H9 (cell line): ENCODE measurements at regions not wholly inside any gene's neighbourhood (a gene's known extent, or its start where the extent isn't known, plus 50 kb on each side); places are given as distances from the start of the nearest gene placed in this dataset.

Experiments used
- DNase-seq: peaks from one replicate; pipeline ENCODE4 v3.0.0-alpha.2; 2017
- H2AFZ ChIP-seq: one replicate; pipeline ENCODE4 v1.6.1; 2013; ENCODE audit warnings: mild to moderate bottlenecking, low read length, control low read depth, moderate library complexity
- H2AK5ac ChIP-seq: 2 replicates; pipeline ENCODE4 v1.6.1; 2013; ENCODE audit warnings: low read length, control low read depth, mixed read lengths; ENCODE audit not compliant: insufficient read length
- H2BK120ac ChIP-seq: one replicate; pipeline ENCODE4 v1.6.1; 2013; ENCODE audit warnings: low read depth, mild to moderate bottlenecking, low read length, control low read depth, inconsistent platforms; ENCODE audit not compliant: poor library complexity, severe bottlenecking
- H2BK12ac ChIP-seq: 2 replicates; pipeline ENCODE4 v1.6.1; 2013; ENCODE audit warnings: low read length, control low read depth, mixed read lengths, low read depth; ENCODE audit not compliant: insufficient read length
- H2BK15ac ChIP-seq: 2 replicates; pipeline ENCODE4 v1.6.1; 2013; ENCODE audit warnings: low read depth, low read length, control low read depth
- H2BK20ac ChIP-seq: one replicate; pipeline ENCODE4 v1.6.1; 2013; ENCODE audit warnings: low read depth, mild to moderate bottlenecking, low read length, control low read depth, inconsistent platforms; ENCODE audit not compliant: poor library complexity, severe bottlenecking
- H2BK5ac ChIP-seq: 2 replicates; pipeline ENCODE4 v1.6.1; 2013; ENCODE audit warnings: low read length, control low read depth, mixed read lengths; ENCODE audit not compliant: insufficient read length
- H3K14ac ChIP-seq: 2 replicates; pipeline ENCODE4 v1.6.1; 2013; ENCODE audit warnings: low read length, control low read depth; ENCODE audit not compliant: insufficient read depth
- H3K18ac ChIP-seq: 2 replicates; pipeline ENCODE4 v1.6.1; 2013; ENCODE audit warnings: low read depth, mild to moderate bottlenecking, mixed read lengths, low read length, control low read depth; ENCODE audit not compliant: insufficient read length
- H3K23ac ChIP-seq: 2 replicates; pipeline ENCODE4 v1.6.1; 2013; ENCODE audit warnings: low read length, control low read depth, mixed read lengths, low read depth; ENCODE audit not compliant: insufficient read length
- H3K23me2 ChIP-seq: 2 replicates; pipeline ENCODE4 v1.6.1; 2013; ENCODE audit warnings: low read depth, mild to moderate bottlenecking, mixed read lengths, low read length, control low read depth; ENCODE audit not compliant: insufficient read length, poor library complexity, severe bottlenecking
- H3K27ac ChIP-seq: 2 replicates; pipeline ENCODE4 v1.5.1; 2013; ENCODE audit warnings: low read length, control low read depth, mixed read lengths, low read depth; ENCODE audit not compliant: insufficient read length
- H3K27me3 ChIP-seq: 2 replicates; pipeline ENCODE4 v1.6.1; 2013; ENCODE audit warnings: low read length, control low read depth, inconsistent platforms; ENCODE audit not compliant: insufficient read depth
- H3K4ac ChIP-seq: 2 replicates; pipeline ENCODE4 v1.6.1; 2013; ENCODE audit warnings: low read depth, mild to moderate bottlenecking, control low read depth, inconsistent platforms, low read length, moderate library complexity
- H3K4me1 ChIP-seq: 2 replicates; pipeline ENCODE4 v1.6.1; 2013; ENCODE audit warnings: low read length, control low read depth, inconsistent platforms; ENCODE audit not compliant: insufficient read depth
- H3K4me2 ChIP-seq: 2 replicates; pipeline ENCODE4 v1.6.1; 2013; ENCODE audit warnings: low read length, control low read depth, mixed read lengths; ENCODE audit not compliant: insufficient read length, insufficient read depth
- H3K56ac ChIP-seq: 2 replicates; pipeline ENCODE4 v1.6.1; 2013; ENCODE audit warnings: low read depth, mild to moderate bottlenecking, mixed read lengths, low read length, control low read depth; ENCODE audit not compliant: insufficient read length
- H3K79me1 ChIP-seq: 2 replicates; pipeline ENCODE4 v1.6.1; 2013; ENCODE audit warnings: low read depth, mild to moderate bottlenecking, moderate library complexity, low read length, control low read depth, inconsistent platforms; ENCODE audit not compliant: insufficient read depth, poor library complexity, severe bottlenecking
- H3K79me2 ChIP-seq: 2 replicates; pipeline ENCODE4 v1.6.1; 2013; ENCODE audit warnings: low read length, control low read depth, inconsistent platforms; ENCODE audit not compliant: insufficient read depth
- H3K9ac ChIP-seq: 2 replicates; pipeline ENCODE4 v1.6.1; 2013; ENCODE audit warnings: low read length, control low read depth, mixed read lengths; ENCODE audit not compliant: insufficient read length; ENCODE audit errors: extremely low read depth
- H3K9me3 ChIP-seq: one replicate; pipeline ENCODE4 v1.6.1; 2013; ENCODE audit warnings: low read depth, low read length, inconsistent platforms; ENCODE audit not compliant: control insufficient read depth
- H3T11ph ChIP-seq: one replicate; pipeline ENCODE4 v1.6.1; 2013; ENCODE audit warnings: mild to moderate bottlenecking, low read length, control low read depth, inconsistent platforms
- H4K20me1 ChIP-seq: one replicate; pipeline ENCODE4 v1.6.1; 2013; ENCODE audit not compliant: control insufficient read depth, insufficient read length, insufficient read depth
- H4K5ac ChIP-seq: 2 replicates; pipeline ENCODE4 v1.6.1; 2013; ENCODE audit warnings: low read depth, mild to moderate bottlenecking, mixed read lengths, low read length, control low read depth; ENCODE audit not compliant: insufficient read length
- H4K8ac ChIP-seq: replicated peaks from 2 replicates; pipeline ENCODE4 v1.6.1; 2013; ENCODE audit warnings: low read length, control low read depth, mixed read lengths, low read depth; ENCODE audit not compliant: insufficient read length
- H4K91ac ChIP-seq: 2 replicates; pipeline ENCODE4 v1.6.1; 2013; ENCODE audit warnings: low read depth, mild to moderate bottlenecking, moderate library complexity, mixed read lengths, low read length, control low read depth; ENCODE audit not compliant: insufficient read length
- H3K27ac Mint-ChIP-seq, 3 experiments: 2 replicates in 2 of 3; 3 replicates in 1 of 3; pipeline ENCODE4 v1.8.0; 2020 to 2021; ENCODE audit warnings: mixed read lengths in 3 of 3, mild to moderate bottlenecking in 1 of 3, moderate library complexity in 1 of 3
- H3K27me3 Mint-ChIP-seq: 2 replicates; pipeline ENCODE4 v1.8.0; 2021; ENCODE audit warnings: low read depth, mild to moderate bottlenecking, moderate library complexity, mixed read lengths
- H3K36me3 Mint-ChIP-seq, 3 experiments: 2 replicates in 2 of 3; 3 replicates in 1 of 3; pipeline ENCODE4 v1.8.0; 2020 to 2021; ENCODE audit warnings: low read depth in 3 of 3, mixed read lengths in 3 of 3; ENCODE audit not compliant: insufficient read depth in 1 of 3
- H3K4me1 Mint-ChIP-seq, 2 experiments: 2 replicates each; pipeline ENCODE4 v1.8.0; 2020; ENCODE audit warnings: mixed read lengths in 2 of 2
- H3K4me3 Mint-ChIP-seq, 2 experiments: 2 replicates in 1 of 2; 3 replicates in 1 of 2; pipeline ENCODE4 v1.8.0; 2020 to 2021; ENCODE audit warnings: mild to moderate bottlenecking in 2 of 2, mixed read lengths in 2 of 2, moderate library complexity in 1 of 2
- H3K9me3 Mint-ChIP-seq, 2 experiments: 2 replicates in 1 of 2; 3 replicates in 1 of 2; pipeline ENCODE4 v1.8.0; 2020; ENCODE audit warnings: mild to moderate bottlenecking in 2 of 2, mixed read lengths in 2 of 2, moderate library complexity in 1 of 2
- CTCF ChIP-seq: fragments of 200-600 bp; sonication (generic); conservative IDR thresholded peaks from 3 replicates; pipeline ENCODE4 v1.8.0; 2021; ENCODE audit warnings: antibody characterized with exemption, mild to moderate bottlenecking
- WGBS: extraction: QIAGEN DNeasy Blood & Tissue Kit; methylation state at CpG from one replicate; pipeline ENCODE4 v1.1.7; 2013; ENCODE audit warnings: missing lambda C conversion rate, low lambda C conversion rate, mixed read lengths; ENCODE audit not compliant: insufficient read length; ENCODE audit errors: extremely low coverage; 5-methylcytosine and 5-hydroxymethylcytosine counted together

GRCh38 chr10:128286141-128286761 lies 160.0 kb upstream of the MKI67 start:
- H3K23ac ChIP-seq = no peak overlapping the region
- no peak overlapping the region for H2BK5ac ChIP-seq
- peak overlapping the region; percentile 28 for H3K4me2 ChIP-seq
- H4K91ac ChIP-seq = no peak overlapping the region
- H3K27ac Mint-ChIP-seq = no peak overlapping the region
- H2AFZ ChIP-seq = no peak overlapping the region
- no peaks in the 10 kb centered on the region for H3K79me2 ChIP-seq
- no peak overlapping the region for H3K9ac ChIP-seq
- peak; percentile 45 for DNase-seq
- H2AK5ac ChIP-seq = no peak overlapping the region
- no CpG with 5 or more reads among the region's 22 CpGs for WGBS
- no peak overlapping the region for H3K56ac ChIP-seq
- H2BK120ac ChIP-seq = no peak overlapping the region
- H3K4me1 Mint-ChIP-seq = peaks cover 5 to 6% of the 10 kb centered on the region in 2 experiments
- H3K23me2 ChIP-seq = no peaks in the 10 kb centered on the region
- H3K9me3 Mint-ChIP-seq = peaks cover 12 to 16% of the 10 kb centered on the region in 2 experiments
- no peak overlapping the region for H2BK15ac ChIP-seq
- H3T11ph ChIP-seq = no peak overlapping the region
- no peak overlapping the region for H3K18ac ChIP-seq
- H2BK12ac ChIP-seq = no peak overlapping the region
- H3K14ac ChIP-seq = no peak overlapping the region
- no peak overlapping the region for H3K27ac ChIP-seq
- no peak overlapping the region for H3K4ac ChIP-seq
- H3K9me3 ChIP-seq = peaks cover 9% of the 10 kb centered on the region
- H3K27me3 Mint-ChIP-seq = peaks cover 74% of the 10 kb centered on the region
- no peak overlapping the region for H4K5ac ChIP-seq
- H4K20me1 ChIP-seq = no peaks in the 10 kb centered on the region
- no peak overlapping the region for H2BK20ac ChIP-seq
- peaks cover 17% of the 10 kb centered on the region; the same call in 1 of the 2 replicates for H3K27me3 ChIP-seq
- no peaks in the 10 kb centered on the region for H3K79me1 ChIP-seq
- no peaks in the 10 kb centered on the region for H3K4me1 ChIP-seq
- H4K8ac ChIP-seq = no peak overlapping the region
- TF ChIP-seq CTCF = no peak
- H3K36me3 Mint-ChIP-seq = peaks cover 6 to 15% (median 8%) of the 10 kb centered on the region in 3 experiments
- H3K4me3 Mint-ChIP-seq = peak overlapping the region; percentile 47 to 65; a peak in 4 of 5 replicates
